H9 (cell line): ENCODE measurements at regions not wholly inside any gene's neighbourhood (a gene's known extent, or its start where the extent isn't known, plus 50 kb on each side); places are given as distances from the start of the nearest gene placed in this dataset.

Source experiments
- DNase-seq: peaks from one replicate; pipeline ENCODE4 v3.0.0-alpha.2; 2017
- H2AFZ ChIP-seq: one replicate; pipeline ENCODE4 v1.6.1; 2013; ENCODE audit warnings: mild to moderate bottlenecking, low read length, control low read depth, moderate library complexity
- H2AK5ac ChIP-seq: 2 replicates; pipeline ENCODE4 v1.6.1; 2013; ENCODE audit warnings: low read length, control low read depth, mixed read lengths; ENCODE audit not compliant: insufficient read length
- H2BK120ac ChIP-seq: one replicate; pipeline ENCODE4 v1.6.1; 2013; ENCODE audit warnings: low read depth, mild to moderate bottlenecking, low read length, control low read depth, inconsistent platforms; ENCODE audit not compliant: poor library complexity, severe bottlenecking
- H2BK12ac ChIP-seq: 2 replicates; pipeline ENCODE4 v1.6.1; 2013; ENCODE audit warnings: low read length, control low read depth, mixed read lengths, low read depth; ENCODE audit not compliant: insufficient read length
- H2BK15ac ChIP-seq: 2 replicates; pipeline ENCODE4 v1.6.1; 2013; ENCODE audit warnings: low read depth, low read length, control low read depth
- H2BK20ac ChIP-seq: one replicate; pipeline ENCODE4 v1.6.1; 2013; ENCODE audit warnings: low read depth, mild to moderate bottlenecking, low read length, control low read depth, inconsistent platforms; ENCODE audit not compliant: poor library complexity, severe bottlenecking
- H2BK5ac ChIP-seq: 2 replicates; pipeline ENCODE4 v1.6.1; 2013; ENCODE audit warnings: low read length, control low read depth, mixed read lengths; ENCODE audit not compliant: insufficient read length
- H3K14ac ChIP-seq: 2 replicates; pipeline ENCODE4 v1.6.1; 2013; ENCODE audit warnings: low read length, control low read depth; ENCODE audit not compliant: insufficient read depth
- H3K18ac ChIP-seq: 2 replicates; pipeline ENCODE4 v1.6.1; 2013; ENCODE audit warnings: low read depth, mild to moderate bottlenecking, mixed read lengths, low read length, control low read depth; ENCODE audit not compliant: insufficient read length
- H3K23ac ChIP-seq: 2 replicates; pipeline ENCODE4 v1.6.1; 2013; ENCODE audit warnings: low read length, control low read depth, mixed read lengths, low read depth; ENCODE audit not compliant: insufficient read length
- H3K23me2 ChIP-seq: 2 replicates; pipeline ENCODE4 v1.6.1; 2013; ENCODE audit warnings: low read depth, mild to moderate bottlenecking, mixed read lengths, low read length, control low read depth; ENCODE audit not compliant: insufficient read length, poor library complexity, severe bottlenecking
- H3K27ac ChIP-seq: 2 replicates; pipeline ENCODE4 v1.5.1; 2013; ENCODE audit warnings: low read length, control low read depth, mixed read lengths, low read depth; ENCODE audit not compliant: insufficient read length
- H3K27me3 ChIP-seq: 2 replicates; pipeline ENCODE4 v1.6.1; 2013; ENCODE audit warnings: low read length, control low read depth, inconsistent platforms; ENCODE audit not compliant: insufficient read depth
- H3K4ac ChIP-seq: 2 replicates; pipeline ENCODE4 v1.6.1; 2013; ENCODE audit warnings: low read depth, mild to moderate bottlenecking, control low read depth, inconsistent platforms, low read length, moderate library complexity
- H3K4me1 ChIP-seq: 2 replicates; pipeline ENCODE4 v1.6.1; 2013; ENCODE audit warnings: low read length, control low read depth, inconsistent platforms; ENCODE audit not compliant: insufficient read depth
- H3K4me2 ChIP-seq: 2 replicates; pipeline ENCODE4 v1.6.1; 2013; ENCODE audit warnings: low read length, control low read depth, mixed read lengths; ENCODE audit not compliant: insufficient read length, insufficient read depth
- H3K56ac ChIP-seq: 2 replicates; pipeline ENCODE4 v1.6.1; 2013; ENCODE audit warnings: low read depth, mild to moderate bottlenecking, mixed read lengths, low read length, control low read depth; ENCODE audit not compliant: insufficient read length
- H3K79me1 ChIP-seq: 2 replicates; pipeline ENCODE4 v1.6.1; 2013; ENCODE audit warnings: low read depth, mild to moderate bottlenecking, moderate library complexity, low read length, control low read depth, inconsistent platforms; ENCODE audit not compliant: insufficient read depth, poor library complexity, severe bottlenecking
- H3K79me2 ChIP-seq: 2 replicates; pipeline ENCODE4 v1.6.1; 2013; ENCODE audit warnings: low read length, control low read depth, inconsistent platforms; ENCODE audit not compliant: insufficient read depth
- H3K9ac ChIP-seq: 2 replicates; pipeline ENCODE4 v1.6.1; 2013; ENCODE audit warnings: low read length, control low read depth, mixed read lengths; ENCODE audit not compliant: insufficient read length; ENCODE audit errors: extremely low read depth
- H3K9me3 ChIP-seq: one replicate; pipeline ENCODE4 v1.6.1; 2013; ENCODE audit warnings: low read depth, low read length, inconsistent platforms; ENCODE audit not compliant: control insufficient read depth
- H3T11ph ChIP-seq: one replicate; pipeline ENCODE4 v1.6.1; 2013; ENCODE audit warnings: mild to moderate bottlenecking, low read length, control low read depth, inconsistent platforms
- H4K20me1 ChIP-seq: one replicate; pipeline ENCODE4 v1.6.1; 2013; ENCODE audit not compliant: control insufficient read depth, insufficient read length, insufficient read depth
- H4K5ac ChIP-seq: 2 replicates; pipeline ENCODE4 v1.6.1; 2013; ENCODE audit warnings: low read depth, mild to moderate bottlenecking, mixed read lengths, low read length, control low read depth; ENCODE audit not compliant: insufficient read length
- H4K8ac ChIP-seq: replicated peaks from 2 replicates; pipeline ENCODE4 v1.6.1; 2013; ENCODE audit warnings: low read length, control low read depth, mixed read lengths, low read depth; ENCODE audit not compliant: insufficient read length
- H4K91ac ChIP-seq: 2 replicates; pipeline ENCODE4 v1.6.1; 2013; ENCODE audit warnings: low read depth, mild to moderate bottlenecking, moderate library complexity, mixed read lengths, low read length, control low read depth; ENCODE audit not compliant: insufficient read length
- H3K27ac Mint-ChIP-seq, 3 experiments: 2 replicates in 2 of 3; 3 replicates in 1 of 3; pipeline ENCODE4 v1.8.0; 2020 to 2021; ENCODE audit warnings: mixed read lengths in 3 of 3, mild to moderate bottlenecking in 1 of 3, moderate library complexity in 1 of 3
- H3K27me3 Mint-ChIP-seq: 2 replicates; pipeline ENCODE4 v1.8.0; 2021; ENCODE audit warnings: low read depth, mild to moderate bottlenecking, moderate library complexity, mixed read lengths
- H3K36me3 Mint-ChIP-seq, 3 experiments: 2 replicates in 2 of 3; 3 replicates in 1 of 3; pipeline ENCODE4 v1.8.0; 2020 to 2021; ENCODE audit warnings: low read depth in 3 of 3, mixed read lengths in 3 of 3; ENCODE audit not compliant: insufficient read depth in 1 of 3
- H3K4me1 Mint-ChIP-seq, 2 experiments: 2 replicates each; pipeline ENCODE4 v1.8.0; 2020; ENCODE audit warnings: mixed read lengths in 2 of 2
- H3K4me3 Mint-ChIP-seq, 2 experiments: 2 replicates in 1 of 2; 3 replicates in 1 of 2; pipeline ENCODE4 v1.8.0; 2020 to 2021; ENCODE audit warnings: mild to moderate bottlenecking in 2 of 2, mixed read lengths in 2 of 2, moderate library complexity in 1 of 2
- H3K9me3 Mint-ChIP-seq, 2 experiments: 2 replicates in 1 of 2; 3 replicates in 1 of 2; pipeline ENCODE4 v1.8.0; 2020; ENCODE audit warnings: mild to moderate bottlenecking in 2 of 2, mixed read lengths in 2 of 2, moderate library complexity in 1 of 2
- CTCF ChIP-seq: fragments of 200-600 bp; sonication (generic); conservative IDR thresholded peaks from 3 replicates; pipeline ENCODE4 v1.8.0; 2021; ENCODE audit warnings: antibody characterized with exemption, mild to moderate bottlenecking

DNA sequence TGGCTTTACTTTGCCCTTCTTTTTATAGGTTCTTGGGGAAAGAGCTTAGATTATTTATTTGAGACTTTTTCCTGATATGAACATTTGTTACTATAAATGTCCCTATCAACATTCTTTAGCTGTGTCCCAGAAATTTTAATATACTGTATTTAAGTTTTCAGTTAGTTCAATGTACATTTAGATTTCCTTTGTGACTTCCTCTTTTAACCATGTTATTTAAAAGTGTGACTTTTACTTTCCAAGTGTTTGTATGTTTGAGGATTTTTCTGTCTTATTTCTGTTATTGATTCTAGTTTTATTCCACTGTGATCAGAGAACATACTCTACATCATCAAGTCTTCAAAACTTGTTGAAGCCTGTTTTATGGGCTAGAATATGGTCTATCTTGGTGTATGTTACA is 72.7 kb upstream of the SPRY2 start:
- Histone ChIP-seq H2AK5ac (no peak overlapping the region), H3K4me2 (no peak overlapping the region), H2BK120ac (no peak overlapping the region), H3K79me2 (no peaks in the 10 kb centered on the region), H3K79me1 (no peaks in the 10 kb centered on the region), H2BK15ac (no peak overlapping the region), H2BK12ac (no peak overlapping the region), H2BK20ac (no peak overlapping the region), H2AFZ (no peak overlapping the region), H3K27me3 (no peaks in the 10 kb centered on the region), H4K91ac (no peak overlapping the region), H3K27ac (no peak overlapping the region), H4K8ac (no peak overlapping the region), H3K9me3 (no peaks in the 10 kb centered on the region), H3T11ph (no peak overlapping the region), H3K4ac (no peak overlapping the region), H4K5ac (no peak overlapping the region), H3K18ac (no peak overlapping the region), H3K23ac (no peak overlapping the region), H4K20me1 (no peaks in the 10 kb centered on the region), H3K23me2 (no peaks in the 10 kb centered on the region), H3K56ac (no peak overlapping the region), H3K14ac (no peak overlapping the region), H3K4me1 (no peaks in the 10 kb centered on the region; the same call in 1 of the 2 replicates), H3K9ac (no peak overlapping the region), H2BK5ac (no peak overlapping the region)
- Mint-ChIP-seq H3K4me3 (no peak overlapping the region), H3K9me3 (no peaks in the 10 kb centered on the region), H3K27ac (no peak overlapping the region), H3K27me3 (no peaks in the 10 kb centered on the region), H3K4me1 (peaks cover 6 to 8% of the 10 kb centered on the region in 2 experiments), H3K36me3 (no peaks in the 10 kb centered on the region)
- no peak for DNase-seq
- TF ChIP-seq CTCF: no peak
